Right lobe of liver (tissue), 6 donors: ENCODE measurements at regions not wholly inside any gene's neighbourhood (a gene's known extent, or its start where the extent isn't known, plus 50 kb on each side); places are given as distances from the start of the nearest gene placed in this dataset.
"Not testable (repeated sequence)": the region's sequence is repeated elsewhere in the genome, so short reads cannot be mapped to it uniquely, and the experiment has no call there.

ENCODE experiments used
- ATAC-seq, 4 donors: fragments of 200-7000 bp; cut with Tn5 transposase; one replicate each; pipeline ENCODE4 v1.9.1; 2020; ENCODE audit warnings: mild to moderate bottlenecking in 4 of 4, moderate library complexity in 4 of 4
- DNase-seq, 3 donors: peaks; one replicate each; pipeline ENCODE4 v3.0.0-alpha.2; 2020
- H3K27ac ChIP-seq, 3 donors: fragments of 200-600 bp; one replicate each; pipeline ENCODE4 v1.8.0; 2022
- H3K27me3 ChIP-seq, 2 donors: fragments of 200-600 bp; one replicate each; pipeline ENCODE4 v1.8.0; 2022
- H3K36me3 ChIP-seq, 4 donors: fragments of 200-600 bp; sonication (generic) in 1 of 4; one replicate each; pipeline versions ENCODE4 v1.5.1 to v1.8.0; 2017 to 2022; ENCODE audit warnings: control low read depth in 1 of 4
- H3K4me1 ChIP-seq, 4 donors: fragments of 200-600 bp; sonication (generic) in 1 of 4; one replicate each; pipeline versions ENCODE4 v1.5.1 to v1.8.0; 2017 to 2022; ENCODE audit warnings: control low read depth in 1 of 4
- H3K4me3 ChIP-seq, 3 donors: fragments of 200-600 bp; one replicate each; pipeline ENCODE4 v1.8.0; 2022
- H3K9me3 ChIP-seq, 4 donors: fragments of 200-600 bp; sonication (generic) in 1 of 4; one replicate each; pipeline versions ENCODE4 v1.5.1 to v1.8.0; 2017 to 2022; ENCODE audit warnings: control low read depth in 1 of 4
- POLR2A ChIP-seq: fragments of 450-650 bp; IDR thresholded peaks from one replicate; pipeline ENCODE4 v1.6.1; 2017; ENCODE audit warnings: antibody characterized with exemption, mild to moderate bottlenecking
- WGBS: methylation state at CpG from one replicate; pipeline ENCODE4 v1.1.6; 2018; ENCODE audit warnings: low coverage, low lambda C conversion rate; ENCODE audit not compliant: insufficient coverage; ENCODE audit errors: missing lambda C conversion rate; 5-methylcytosine and 5-hydroxymethylcytosine counted together
- intact Hi-C, 2 donors: fragments of 100-400 bp; cut with DNase I; formaldehyde crosslinking; loops; one replicate each; pipeline versions ENCODE4 v1.11.2 to v1.14.1; 2022
- TF ChIP-seq, protein P1 (sequence below), 4 donors: fragments of 200-600 bp in 3 of 4; fragments of 450-650 bp in 1 of 4; IDR thresholded peaks; one replicate each; pipeline versions ENCODE4 v1.5.1 to v1.8.0; 2016 to 2022; ENCODE audit warnings: antibody characterized with exemption in 4 of 4, mild to moderate bottlenecking in 2 of 4
- donor health status: DM: no; HTN: yes; CAD: no.
- donor health status: DM: no; HTN: no; CAD: no.
- donor health status: DM: no; HTN: no; CAD: no.
- donor health status: DM: no; HTN: yes; CAD: no.
- donor health status: DM: no; HTN: yes; CAD: no.

DNA sequence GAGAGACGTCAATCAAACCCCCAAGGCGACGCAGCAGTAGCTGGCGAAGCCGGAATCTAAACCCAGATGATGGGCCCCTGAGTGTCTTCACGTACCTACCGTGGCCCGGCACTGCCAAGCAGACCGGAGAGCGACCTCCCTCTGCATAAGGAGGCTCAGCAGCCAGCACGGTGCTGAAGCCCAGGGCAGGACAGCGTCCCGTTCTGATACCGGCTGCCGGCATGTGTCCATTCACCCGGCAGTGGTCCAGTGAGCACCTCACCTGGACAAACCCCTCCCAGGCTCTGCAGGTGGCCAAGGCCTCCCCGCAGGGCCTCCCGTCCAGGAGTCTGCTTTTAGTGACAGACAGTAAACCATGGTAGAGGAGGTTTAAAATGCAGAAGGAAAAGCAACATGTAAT lies 142.0 kb downstream of the BRD1 start:
- Histone ChIP-seq H3K36me3 (no peaks in the 10 kb centered on the region), H3K9me3 (no peaks in the 10 kb centered on the region), H3K4me3 (no peak overlapping the region), H3K27me3 (no peaks in the 10 kb centered on the region), H3K27ac (no peak overlapping the region), H3K4me1 (no peaks in the 10 kb centered on the region)
- DNase-seq (no peak), ATAC-seq (no peak)
- TF ChIP-seq POLR2A, result no peak
- TF ChIP-seq, protein P1, sequence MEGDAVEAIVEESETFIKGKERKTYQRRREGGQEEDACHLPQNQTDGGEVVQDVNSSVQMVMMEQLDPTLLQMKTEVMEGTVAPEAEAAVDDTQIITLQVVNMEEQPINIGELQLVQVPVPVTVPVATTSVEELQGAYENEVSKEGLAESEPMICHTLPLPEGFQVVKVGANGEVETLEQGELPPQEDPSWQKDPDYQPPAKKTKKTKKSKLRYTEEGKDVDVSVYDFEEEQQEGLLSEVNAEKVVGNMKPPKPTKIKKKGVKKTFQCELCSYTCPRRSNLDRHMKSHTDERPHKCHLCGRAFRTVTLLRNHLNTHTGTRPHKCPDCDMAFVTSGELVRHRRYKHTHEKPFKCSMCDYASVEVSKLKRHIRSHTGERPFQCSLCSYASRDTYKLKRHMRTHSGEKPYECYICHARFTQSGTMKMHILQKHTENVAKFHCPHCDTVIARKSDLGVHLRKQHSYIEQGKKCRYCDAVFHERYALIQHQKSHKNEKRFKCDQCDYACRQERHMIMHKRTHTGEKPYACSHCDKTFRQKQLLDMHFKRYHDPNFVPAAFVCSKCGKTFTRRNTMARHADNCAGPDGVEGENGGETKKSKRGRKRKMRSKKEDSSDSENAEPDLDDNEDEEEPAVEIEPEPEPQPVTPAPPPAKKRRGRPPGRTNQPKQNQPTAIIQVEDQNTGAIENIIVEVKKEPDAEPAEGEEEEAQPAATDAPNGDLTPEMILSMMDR (IDR thresholded peaks at IDR 0.05), result no peak
- 58% methylated on average over 12 of the region's 18 CpGs for WGBS
- intact Hi-C loops, result no loop called here

DNA sequence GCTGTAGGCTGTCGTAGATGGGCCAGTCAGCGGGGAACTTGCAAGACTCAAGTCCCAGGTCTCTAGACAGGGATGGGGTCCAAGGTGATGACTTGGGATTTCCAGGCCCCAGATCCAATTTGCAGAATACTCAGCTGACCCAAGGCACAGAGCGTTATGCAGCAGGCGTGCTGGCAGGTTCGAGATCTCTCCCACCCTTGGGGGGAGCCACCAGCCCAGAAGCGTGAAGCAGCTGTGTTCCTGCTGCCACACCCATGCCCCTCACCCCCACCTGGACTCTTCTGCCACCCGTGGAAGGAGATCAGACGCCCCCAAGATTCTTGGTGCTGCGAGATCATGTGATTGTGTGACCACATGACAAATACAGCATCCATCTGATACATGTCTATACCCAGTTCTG lies 142.6 kb downstream of the BRD1 start:
- Histone ChIP-seq H3K4me1 (no peaks in the 10 kb centered on the region), H3K36me3 (no peaks in the 10 kb centered on the region), H3K27ac (no peak overlapping the region), H3K9me3 (no peaks in the 10 kb centered on the region), H3K4me3 (no peak overlapping the region), H3K27me3 (no peaks in the 10 kb centered on the region)
- intact Hi-C loops, result no loop called here
- DNase-seq (no peak), ATAC-seq (no peak)
- WGBS, result 67% methylated on average over 1 of the region's 9 CpGs
- no peak for TF ChIP-seq POLR2A
- TF ChIP-seq, protein P1 (IDR thresholded peaks at IDR 0.05), result no peak

DNA sequence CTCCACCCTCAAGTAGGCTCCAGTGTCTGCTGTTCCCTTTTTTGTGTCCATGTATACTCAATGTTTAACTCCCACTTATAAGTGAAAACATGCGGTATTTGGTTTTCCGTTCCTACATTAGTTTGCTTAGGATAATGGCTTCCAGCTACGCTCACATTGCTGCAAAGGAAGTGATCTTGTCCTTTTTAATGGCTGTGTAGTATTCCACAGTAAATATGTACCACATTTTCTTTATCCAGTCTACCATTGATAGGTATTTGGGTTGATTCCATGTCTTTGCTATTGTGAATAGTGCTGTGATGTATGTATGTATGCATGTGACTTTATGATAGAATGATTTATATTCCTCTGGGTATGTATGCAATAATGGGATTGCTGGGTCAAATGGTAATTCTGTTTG lies 144.6 kb downstream of the BRD1 start:
- DNase-seq (no peak), ATAC-seq (no peak)
- 51% methylated on average over 3 of the region's 3 CpGs for WGBS
- Histone ChIP-seq H3K27ac (no peak overlapping the region), H3K36me3 (no peaks in the 10 kb centered on the region), H3K27me3 (no peaks in the 10 kb centered on the region), H3K4me3 (no peak overlapping the region), H3K4me1 (no peaks in the 10 kb centered on the region), H3K9me3 (no peaks in the 10 kb centered on the region)
- intact Hi-C loops, result no loop called here
- TF ChIP-seq POLR2A, result no peak
- TF ChIP-seq, protein P1 (IDR thresholded peaks at IDR 0.05), result no peak

DNA sequence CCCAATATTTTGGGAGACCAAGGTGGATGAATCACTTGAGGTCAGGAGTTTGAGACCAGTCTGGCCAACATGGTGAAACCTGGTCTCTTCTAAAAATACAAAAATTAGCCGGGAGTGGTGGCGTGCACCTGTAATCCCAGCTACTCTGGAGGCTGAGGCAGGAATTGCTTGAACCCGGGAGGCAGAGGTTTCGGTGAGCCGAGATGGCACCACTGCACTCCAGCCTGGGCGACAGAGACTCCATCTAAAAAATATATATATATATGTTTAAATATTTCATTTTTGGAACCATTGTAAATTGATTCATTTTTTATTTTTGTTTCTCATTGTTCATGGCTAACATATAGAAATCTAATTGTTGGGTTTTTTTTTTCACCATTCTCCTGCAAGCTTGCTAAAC lies 146.9 kb downstream of the BRD1 start:
- H3K27me3 ChIP-seq, H3K4me3 ChIP-seq, intact Hi-C loops, H3K9me3 ChIP-seq, DNase-seq, H3K36me3 ChIP-seq, ATAC-seq, H3K4me1 ChIP-seq, H3K27ac ChIP-seq: not testable (repeated sequence)
- 88% methylated on average over 6 of the region's 6 CpGs for WGBS

DNA sequence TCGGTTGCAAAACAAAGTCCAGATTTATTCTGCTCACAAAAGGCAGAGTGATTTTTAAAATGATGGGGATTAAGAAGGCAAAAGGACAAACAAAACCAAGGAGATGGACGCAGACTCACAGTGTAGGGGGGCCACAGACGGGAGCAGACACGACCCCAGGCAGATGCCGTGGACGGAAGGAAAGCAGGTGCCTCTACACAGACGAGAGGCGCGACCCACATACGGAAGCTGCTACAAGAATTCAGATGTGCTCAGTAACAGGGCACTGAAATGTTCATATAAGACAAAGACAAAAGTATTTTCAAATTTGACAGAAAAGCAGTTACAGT lies 148.9 kb downstream of the BRD1 start:
- ATAC-seq (no peak), DNase-seq (no peak)
- TF ChIP-seq, protein P1 (IDR thresholded peaks at IDR 0.05), result no peak
- TF ChIP-seq POLR2A, result no peak
- H3K9me3 ChIP-seq, result no peaks in the 10 kb centered on the region
- H3K36me3 ChIP-seq, result no peaks in the 10 kb centered on the region
- H3K27me3 ChIP-seq, result no peaks in the 10 kb centered on the region
- H3K4me3 ChIP-seq, result no peak overlapping the region
- intact Hi-C loops, result no loop called here
- no peak overlapping the region for H3K27ac ChIP-seq
- 57% methylated on average over 10 of the region's 10 CpGs for WGBS
- no peaks in the 10 kb centered on the region for H3K4me1 ChIP-seq
